Neural progenitor cell (in vitro differentiated cells): ENCODE measurements at regions not wholly inside any gene's neighbourhood (a gene's known extent, or its start where the extent isn't known, plus 50 kb on each side); places are given as distances from the start of the nearest gene placed in this dataset.
A peak's percentile ranks its signal among the peaks of the same experiment; 100 is the strongest.

Experiments
- DNase-seq: peaks from one replicate; pipeline ENCODE4 v3.0.0-alpha.2; 2016; ENCODE audit warnings: low spot score
- H2AFZ ChIP-seq: fragments of 200-600 bp; sonication (generic); replicated peaks from 2 replicates; pipeline ENCODE4 v1.6.1; 2016; ENCODE audit warnings: antibody characterized with exemption
- H3F3A ChIP-seq: fragments of 200-600 bp; sonication (generic); 2 replicates; pipeline ENCODE4 v1.6.1; 2016; ENCODE audit warnings: antibody characterized with exemption, low read depth
- H3K27ac ChIP-seq: fragments of 200-600 bp; sonication (generic); 2 replicates; pipeline ENCODE4 v1.5.1; 2016; ENCODE audit warnings: mild to moderate bottlenecking
- H3K27me3 ChIP-seq: fragments of 200-600 bp; sonication (generic); 2 replicates; pipeline ENCODE4 v1.6.1; 2016; ENCODE audit warnings: mild to moderate bottlenecking, moderate library complexity
- H3K36me3 ChIP-seq: fragments of 200-600 bp; sonication (generic); 2 replicates; pipeline ENCODE4 v1.5.1; 2016
- H3K4me1 ChIP-seq: fragments of 200-600 bp; sonication (generic); 2 replicates; pipeline ENCODE4 v1.6.1; 2016; ENCODE audit warnings: mixed run types
- H3K4me2 ChIP-seq: fragments of 200-600 bp; sonication (generic); 2 replicates; pipeline ENCODE4 v1.6.1; 2016
- H3K4me3 ChIP-seq: fragments of 200-600 bp; sonication (generic); 2 replicates; pipeline ENCODE4 v1.5.1; 2016
- H3K79me2 ChIP-seq: fragments of 200-600 bp; sonication (generic); 2 replicates; pipeline ENCODE4 v1.6.1; 2016; ENCODE audit warnings: low read depth
- H3K9ac ChIP-seq: fragments of 200-600 bp; sonication (generic); 2 replicates; pipeline ENCODE4 v1.6.1; 2016
- H3K9me3 ChIP-seq: fragments of 200-600 bp; sonication (generic); 2 replicates; pipeline ENCODE4 v1.5.1; 2016; ENCODE audit warnings: low read depth
- H4K20me1 ChIP-seq: fragments of 200-600 bp; sonication (generic); 2 replicates; pipeline ENCODE4 v1.6.1; 2016; ENCODE audit warnings: low read depth
- H3K27ac Mint-ChIP-seq: 3 replicates; pipeline ENCODE4 v1.8.0; 2021; ENCODE audit warnings: mixed read lengths
- H3K27me3 Mint-ChIP-seq: 2 replicates; pipeline ENCODE4 v1.8.0; 2022; ENCODE audit warnings: low read depth, mild to moderate bottlenecking, inconsistent platforms, moderate library complexity, mixed read lengths; ENCODE audit not compliant: insufficient read depth
- H3K36me3 Mint-ChIP-seq: 3 replicates; pipeline ENCODE4 v1.8.0; 2021; ENCODE audit warnings: mixed read lengths
- H3K4me1 Mint-ChIP-seq: 3 replicates; pipeline ENCODE4 v1.8.0; 2021; ENCODE audit warnings: mixed read lengths
- H3K4me3 Mint-ChIP-seq: 3 replicates; pipeline ENCODE4 v1.8.0; 2021; ENCODE audit warnings: mild to moderate bottlenecking, moderate library complexity, mixed read lengths
- H3K9me3 Mint-ChIP-seq: 3 replicates; pipeline ENCODE4 v1.8.0; 2020; ENCODE audit warnings: mixed read lengths
- CTCF ChIP-seq: fragments of 200-600 bp; sonication (generic); IDR thresholded peaks from 2 replicates; pipeline ENCODE4 v1.5.1; 2017; ENCODE audit warnings: antibody characterized with exemption, mild to moderate bottlenecking
- EZH2 ChIP-seq: fragments of 200-600 bp; sonication (generic); IDR thresholded peaks from 2 replicates; pipeline ENCODE4 v1.6.1; 2017; ENCODE audit warnings: antibody characterized with exemption, mild to moderate bottlenecking, moderate library complexity
- EZH2phosphoT487 ChIP-seq: fragments of 200-600 bp; sonication (generic); IDR thresholded peaks from 2 replicates; pipeline ENCODE4 v1.6.1; 2017; ENCODE audit warnings: antibody characterized with exemption

DNA sequence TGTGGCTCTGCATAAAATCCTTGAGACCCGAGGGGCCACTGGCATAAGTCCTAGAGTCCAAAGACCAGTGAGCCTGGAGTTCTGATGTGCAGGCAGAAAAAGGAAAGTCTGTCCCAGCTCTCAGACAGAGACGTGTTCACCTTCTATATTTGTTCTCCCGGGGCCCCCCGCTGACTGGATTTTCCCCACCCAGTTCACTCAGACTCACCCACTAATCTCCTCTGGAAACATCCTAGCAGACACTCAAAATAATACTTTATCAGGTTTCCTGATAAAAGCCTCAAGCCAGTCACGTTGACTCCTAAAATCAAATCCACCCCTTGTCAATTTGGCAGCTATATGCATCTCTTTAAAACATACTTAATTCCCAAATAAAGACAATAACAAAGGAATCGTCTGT is 1084.2 kb upstream of the NCAM2 start:
- Mint-ChIP-seq H3K4me1 (no peaks in the 10 kb centered on the region), H3K4me3 (no peak overlapping the region), H3K27ac (no peak overlapping the region), H3K36me3 (no peaks in the 10 kb centered on the region), H3K27me3 (no peaks in the 10 kb centered on the region), H3K9me3 (no peaks in the 10 kb centered on the region)
- DNase-seq: no peak
- no peak for TF ChIP-seq CTCF
- TF ChIP-seq EZH2: no peak
- no peak for TF ChIP-seq EZH2phosphoT487
- Histone ChIP-seq H3K27me3 (no peaks in the 10 kb centered on the region), H3K4me1 (no peaks in the 10 kb centered on the region), H3K4me2 (no peak overlapping the region), H3K79me2 (no peaks in the 10 kb centered on the region), H3F3A (no peaks in the 10 kb centered on the region), H3K4me3 (no peak overlapping the region), H3K27ac (no peak overlapping the region), H3K9me3 (no peaks in the 10 kb centered on the region), H2AFZ (no peak overlapping the region), H4K20me1 (no peaks in the 10 kb centered on the region), H3K36me3 (no peaks in the 10 kb centered on the region), H3K9ac (no peak overlapping the region)

DNA sequence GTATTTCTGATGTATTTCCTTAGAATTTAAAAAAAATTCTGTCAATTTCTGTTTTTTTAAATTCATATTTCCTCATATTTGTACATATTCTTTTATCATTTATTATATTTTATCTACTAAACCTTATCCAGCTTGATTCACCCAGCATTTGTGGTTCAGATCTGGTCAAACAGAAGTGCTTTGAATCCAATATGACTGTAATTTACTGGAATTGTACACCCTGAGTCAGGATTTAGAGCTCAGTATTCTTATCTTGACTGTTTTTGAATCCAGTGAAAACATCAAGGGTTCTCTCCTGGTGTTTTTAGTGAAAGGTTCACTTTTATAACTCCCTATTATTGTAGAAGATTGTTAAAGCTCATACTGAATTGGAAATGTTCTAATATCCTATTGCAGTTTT is 1077.0 kb upstream of the NCAM2 start:
- TF ChIP-seq EZH2 (no peak), CTCF (no peak), EZH2phosphoT487 (no peak)
- Histone ChIP-seq H3K4me3 (no peak overlapping the region), H3K4me2 (no peak overlapping the region), H3F3A (no peaks in the 10 kb centered on the region), H3K9me3 (no peaks in the 10 kb centered on the region), H2AFZ (no peak overlapping the region), H3K9ac (no peak overlapping the region), H3K27me3 (no peaks in the 10 kb centered on the region), H3K27ac (no peak overlapping the region), H3K79me2 (no peaks in the 10 kb centered on the region), H3K36me3 (no peaks in the 10 kb centered on the region), H3K4me1 (no peaks in the 10 kb centered on the region), H4K20me1 (no peaks in the 10 kb centered on the region)
- Mint-ChIP-seq H3K36me3 (no peaks in the 10 kb centered on the region), H3K27me3 (no peaks in the 10 kb centered on the region), H3K4me1 (no peaks in the 10 kb centered on the region), H3K4me3 (no peak overlapping the region), H3K9me3 (no peaks in the 10 kb centered on the region), H3K27ac (no peak overlapping the region)
- no peak for DNase-seq

- Mint-ChIP-seq H3K27ac (no peak overlapping the region), H3K27me3 (no peaks in the 10 kb centered on the region), H3K9me3 (no peaks in the 10 kb centered on the region), H3K4me3 (no peak overlapping the region), H3K4me1 (no peaks in the 10 kb centered on the region), H3K36me3 (no peaks in the 10 kb centered on the region)
- Histone ChIP-seq H3K4me3 (no peak overlapping the region), H3K27me3 (no peaks in the 10 kb centered on the region), H3K79me2 (no peaks in the 10 kb centered on the region), H3K36me3 (no peaks in the 10 kb centered on the region), H3K9me3 (no peaks in the 10 kb centered on the region), H3K4me1 (no peaks in the 10 kb centered on the region), H3F3A (no peaks in the 10 kb centered on the region), H2AFZ (no peak overlapping the region), H4K20me1 (no peaks in the 10 kb centered on the region), H3K9ac (no peak overlapping the region), H3K27ac (no peak overlapping the region), H3K4me2 (no peak overlapping the region)
- TF ChIP-seq EZH2 (no peak), CTCF (peak; percentile 23)
- DNase-seq: no peak
Observed at GRCh38 chr21:19922122-19922521, 1076.1 kb upstream of the NCAM2 start.

- Histone ChIP-seq H3K36me3 (peaks cover 4% of the 10 kb centered on the region), H3F3A (no peaks in the 10 kb centered on the region), H3K27ac (no peak overlapping the region), H3K4me3 (no peak overlapping the region), H4K20me1 (no peaks in the 10 kb centered on the region), H3K27me3 (no peaks in the 10 kb centered on the region), H2AFZ (no peak overlapping the region), H3K4me2 (no peak overlapping the region), H3K9me3 (no peaks in the 10 kb centered on the region), H3K79me2 (no peaks in the 10 kb centered on the region), H3K4me1 (no peaks in the 10 kb centered on the region), H3K9ac (no peak overlapping the region)
- TF ChIP-seq EZH2 (no peak), CTCF (no peak), EZH2phosphoT487 (no peak)
- no peaks in the 10 kb centered on the region for H3K36me3 Mint-ChIP-seq
- no peaks in the 10 kb centered on the region for H3K27me3 Mint-ChIP-seq
- H3K4me3 Mint-ChIP-seq: no peak overlapping the region
- no peaks in the 10 kb centered on the region for H3K4me1 Mint-ChIP-seq
- DNase-seq: no peak
- H3K9me3 Mint-ChIP-seq: no peaks in the 10 kb centered on the region
- H3K27ac Mint-ChIP-seq: no peak overlapping the region
Observed at GRCh38 chr21:19935467-19935866, 1062.7 kb upstream of the NCAM2 start.
